ENCODE measurements at regions not wholly inside any gene's neighbourhood (a gene's known extent, or its start where the extent isn't known, plus 50 kb on each side); places are given as distances from the start of the nearest gene placed in this dataset.

GRCh38 chr5:67364381-67364970, 167.9 kb upstream of the CD180 start:
- no peak for TF ChIP-seq KAT7 (CRISPR knock-in tag; IDR thresholded peaks at IDR 0.05; ENCODE audit: borderline replicate concordance)
- no peak for TF ChIP-seq MAX (CRISPR knock-in tag; IDR thresholded peaks at IDR 0.05)
- TF ChIP-seq TCF7 (CRISPR knock-in tag; IDR thresholded peaks at IDR 0.05; ENCODE audit: low read depth) = no peak
- no peak for TF ChIP-seq USF1 (CRISPR knock-in tag; IDR thresholded peaks at IDR 0.05)
- no peak for TF ChIP-seq CTCF (IDR thresholded peaks at IDR 0.05)
- no peak for TF ChIP-seq ZNF121 (CRISPR knock-in tag; IDR thresholded peaks at IDR 0.05)
- TF ChIP-seq CREM (CRISPR knock-in tag; IDR thresholded peaks at IDR 0.05) = no peak
- TF ChIP-seq ATF3 (CRISPR knock-in tag; conservative IDR thresholded peaks at IDR 0.05) = no peak
- no peak for TF ChIP-seq NFYB (CRISPR knock-in tag; conservative IDR thresholded peaks at IDR 0.05; ENCODE audit: low read depth)

Data from WTC11 (cell line).